ENCODE measurements at regions not wholly inside any gene's neighbourhood (a gene's known extent, or its start where the extent isn't known, plus 50 kb on each side); places are given as distances from the start of the nearest gene placed in this dataset.
"Not testable (repeated sequence)": the region's sequence is repeated elsewhere in the genome, so short reads cannot be mapped to it uniquely, and the experiment has no call there.

GRCh38 chr14:71355324-71356201 is 448.3 kb downstream of the PCNX1 start:
- DNase-seq (ENCODE audit: low spot score in 2 of 2) (no peak), ATAC-seq (replicated peaks; ENCODE audit: extremely low read depth, poor library complexity, severe bottlenecking) (no peak)
- no peaks in the 10 kb centered on the region for H3K36me3 Mint-ChIP-seq (ENCODE audit: insufficient read depth)
- no peaks in the 10 kb centered on the region for H3K27me3 Mint-ChIP-seq
- peaks cover 7% of the 10 kb centered on the region for H3K9me3 Mint-ChIP-seq
- no peak overlapping the region for H3K27ac Mint-ChIP-seq (ENCODE audit: low read depth)
- H3K4me3 Mint-ChIP-seq = no peak overlapping the region
- H3K4me1 Mint-ChIP-seq = peaks cover 49% of the 10 kb centered on the region

- H3K4me3 Mint-ChIP-seq = no peak overlapping the region
- H3K36me3 Mint-ChIP-seq (ENCODE audit: insufficient read depth) = peaks cover 3% of the 10 kb centered on the region
- ATAC-seq (replicated peaks; ENCODE audit: extremely low read depth, poor library complexity, severe bottlenecking) (no peak), DNase-seq (ENCODE audit: low spot score in 2 of 2) (no peak)
- H3K27ac Mint-ChIP-seq (ENCODE audit: low read depth) = no peak overlapping the region
- H3K27me3 Mint-ChIP-seq = no peaks in the 10 kb centered on the region
- H3K9me3 Mint-ChIP-seq = peaks cover 7% of the 10 kb centered on the region
- peaks cover 53% of the 10 kb centered on the region for H3K4me1 Mint-ChIP-seq
These were observed 451.1 kb downstream of the PCNX1 start for GRCh38 chr14:71358209-71358931.

GRCh38 chr14:71358932-71359421 is 451.7 kb downstream of the PCNX1 start:
- H3K9me3 Mint-ChIP-seq; ATAC-seq (replicated peaks; ENCODE audit: extremely low read depth, poor library complexity, severe bottlenecking); H3K36me3 Mint-ChIP-seq (ENCODE audit: insufficient read depth); H3K27me3 Mint-ChIP-seq; DNase-seq (ENCODE audit: low spot score in 2 of 2); H3K27ac Mint-ChIP-seq (ENCODE audit: low read depth); H3K4me3 Mint-ChIP-seq: not testable (repeated sequence)
- peaks cover 55% of the 10 kb centered on the region for H3K4me1 Mint-ChIP-seq

GRCh38 chr14:71359823-71360222 is 452.6 kb downstream of the PCNX1 start:
- peaks cover 7% of the 10 kb centered on the region for H3K9me3 Mint-ChIP-seq

GRCh38 chr14:71361336-71361735 is 454.1 kb downstream of the PCNX1 start:
- Mint-ChIP-seq H3K36me3 (ENCODE audit: insufficient read depth) (peaks cover 3% of the 10 kb centered on the region), H3K4me1 (peaks cover 49% of the 10 kb centered on the region), H3K27me3 (no peaks in the 10 kb centered on the region), H3K4me3 (no peak overlapping the region), H3K9me3 (peaks cover 7% of the 10 kb centered on the region), H3K27ac (ENCODE audit: low read depth) (no peak overlapping the region)
- DNase-seq (ENCODE audit: low spot score in 2 of 2) (no peak), ATAC-seq (replicated peaks; ENCODE audit: extremely low read depth, poor library complexity, severe bottlenecking) (no peak)

More at GRCh38 chr14:71359823-71360222, 452.6 kb downstream of the PCNX1 start:
- Mint-ChIP-seq H3K27ac (ENCODE audit: low read depth) (no peak overlapping the region), H3K36me3 (ENCODE audit: insufficient read depth) (peaks cover 3% of the 10 kb centered on the region), H3K4me3 (no peak overlapping the region), H3K27me3 (no peaks in the 10 kb centered on the region), H3K4me1 (peaks cover 61% of the 10 kb centered on the region)
- no peak for DNase-seq (ENCODE audit: low spot score in 2 of 2)
- ATAC-seq (replicated peaks; ENCODE audit: extremely low read depth, poor library complexity, severe bottlenecking) = no peak

GRCh38 chr14:71361874-71362273 is 454.6 kb downstream of the PCNX1 start:
- peaks cover 3% of the 10 kb centered on the region for H3K36me3 Mint-ChIP-seq (ENCODE audit: insufficient read depth)
- DNase-seq (ENCODE audit: low spot score in 2 of 2) (no peak), ATAC-seq (replicated peaks; ENCODE audit: extremely low read depth, poor library complexity, severe bottlenecking) (no peak)
- H3K27ac Mint-ChIP-seq (ENCODE audit: low read depth) = no peak overlapping the region
- peaks cover 49% of the 10 kb centered on the region for H3K4me1 Mint-ChIP-seq
- peaks cover 7% of the 10 kb centered on the region for H3K9me3 Mint-ChIP-seq
- H3K4me3 Mint-ChIP-seq = no peak overlapping the region
- H3K27me3 Mint-ChIP-seq = no peaks in the 10 kb centered on the region

GRCh38 chr14:71362282-71362681 is 455.0 kb downstream of the PCNX1 start:
- peak overlapping the region; percentile 35 for H3K27ac Mint-ChIP-seq (ENCODE audit: low read depth)
- H3K27me3 Mint-ChIP-seq = no peaks in the 10 kb centered on the region
- ATAC-seq (replicated peaks; ENCODE audit: extremely low read depth, poor library complexity, severe bottlenecking) (no peak), DNase-seq (ENCODE audit: low spot score in 2 of 2) (no peak)
- peaks cover 49% of the 10 kb centered on the region for H3K4me1 Mint-ChIP-seq
- peaks cover 3% of the 10 kb centered on the region for H3K36me3 Mint-ChIP-seq (ENCODE audit: insufficient read depth)
- no peak overlapping the region for H3K4me3 Mint-ChIP-seq
- H3K9me3 Mint-ChIP-seq = peaks cover 7% of the 10 kb centered on the region

GRCh38 chr14:71362920-71363584 is 455.8 kb downstream of the PCNX1 start:
- DNase-seq (ENCODE audit: low spot score in 2 of 2) (no peak), ATAC-seq (replicated peaks; ENCODE audit: extremely low read depth, poor library complexity, severe bottlenecking) (no peak)
- peaks cover 49% of the 10 kb centered on the region for H3K4me1 Mint-ChIP-seq
- H3K9me3 Mint-ChIP-seq = peaks cover 7% of the 10 kb centered on the region
- H3K27me3 Mint-ChIP-seq = no peaks in the 10 kb centered on the region
- H3K36me3 Mint-ChIP-seq (ENCODE audit: insufficient read depth) = peaks cover 3% of the 10 kb centered on the region
- no peak overlapping the region for H3K4me3 Mint-ChIP-seq
- peak overlapping the region; percentile 35 for H3K27ac Mint-ChIP-seq (ENCODE audit: low read depth)

- Mint-ChIP-seq H3K4me3 (no peak overlapping the region), H3K9me3 (peaks cover 1% of the 10 kb centered on the region), H3K4me1 (peaks cover 38% of the 10 kb centered on the region), H3K36me3 (ENCODE audit: insufficient read depth) (peaks cover 3% of the 10 kb centered on the region), H3K27me3 (no peaks in the 10 kb centered on the region), H3K27ac (ENCODE audit: low read depth) (no peak overlapping the region)
- DNase-seq (ENCODE audit: low spot score in 2 of 2) (no peak), ATAC-seq (replicated peaks; ENCODE audit: extremely low read depth, poor library complexity, severe bottlenecking) (no peak)
These were observed 457.0 kb downstream of the PCNX1 start for GRCh38 chr14:71363946-71364925.

- Mint-ChIP-seq H3K9me3 (no peaks in the 10 kb centered on the region), H3K4me3 (no peak overlapping the region), H3K27ac (ENCODE audit: low read depth) (no peak overlapping the region), H3K4me1 (peaks cover 31% of the 10 kb centered on the region), H3K36me3 (ENCODE audit: insufficient read depth) (peaks cover 3% of the 10 kb centered on the region), H3K27me3 (no peaks in the 10 kb centered on the region)
- ATAC-seq (replicated peaks; ENCODE audit: extremely low read depth, poor library complexity, severe bottlenecking) = no peak
- no peak for DNase-seq (ENCODE audit: low spot score in 2 of 2)
These were observed 458.1 kb downstream of the PCNX1 start for GRCh38 chr14:71365361-71365760.

- DNase-seq (ENCODE audit: low spot score in 2 of 2) = no peak
- Mint-ChIP-seq H3K9me3 (no peaks in the 10 kb centered on the region), H3K4me3 (no peak overlapping the region), H3K27me3 (no peaks in the 10 kb centered on the region), H3K27ac (ENCODE audit: low read depth) (no peak overlapping the region), H3K36me3 (ENCODE audit: insufficient read depth) (no peaks in the 10 kb centered on the region), H3K4me1 (peaks cover 29% of the 10 kb centered on the region)
- no peak for ATAC-seq (replicated peaks; ENCODE audit: extremely low read depth, poor library complexity, severe bottlenecking)
These were observed 459.6 kb downstream of the PCNX1 start for GRCh38 chr14:71366861-71367260.
